ES-I3 (cell line): ENCODE measurements at regions not wholly inside any gene's neighbourhood (a gene's known extent, or its start where the extent isn't known, plus 50 kb on each side); places are given as distances from the start of the nearest gene placed in this dataset.

Experiments used
- H3K36me3 ChIP-seq: 2 replicates; pipeline ENCODE4 v1.6.1; 2013; ENCODE audit warnings: mild to moderate bottlenecking, low read length, control low read depth, moderate library complexity; ENCODE audit not compliant: insufficient read depth
- H3K4me1 ChIP-seq: 2 replicates; pipeline ENCODE4 v1.6.1; 2013; ENCODE audit warnings: mild to moderate bottlenecking, control low read depth, low read length; ENCODE audit not compliant: insufficient read depth
- H3K9ac ChIP-seq: 2 replicates; pipeline ENCODE4 v1.6.1; 2013; ENCODE audit warnings: low read depth, mild to moderate bottlenecking, low read length, moderate library complexity
- H3K9me3 ChIP-seq: 2 replicates; pipeline ENCODE4 v1.6.1; 2013; ENCODE audit warnings: mild to moderate bottlenecking, low read length, moderate library complexity; ENCODE audit not compliant: control insufficient read depth, insufficient read depth

DNA sequence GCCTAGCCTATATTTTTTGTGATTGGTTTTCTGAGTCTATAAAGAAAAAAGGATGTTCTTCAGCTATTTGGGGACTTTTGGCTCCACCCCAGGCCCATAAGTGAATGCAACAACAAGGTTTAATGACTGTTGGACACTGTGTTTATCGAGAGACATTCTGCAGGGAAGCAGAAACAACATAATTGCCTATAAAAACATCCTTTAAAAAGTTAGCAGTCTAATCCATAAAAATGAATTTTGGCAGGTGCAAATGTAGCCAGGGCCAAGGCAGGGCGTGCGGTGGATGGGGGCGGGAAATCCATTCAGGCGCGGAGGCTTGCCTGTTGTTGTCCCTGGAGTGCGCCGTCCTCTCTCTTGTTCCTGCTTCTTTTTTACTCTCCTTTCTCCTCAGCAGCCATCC, 99.3 kb downstream of the PAX1 start:
- Histone ChIP-seq H3K36me3 (no peaks in the 10 kb centered on the region), H3K4me1 (no peaks in the 10 kb centered on the region), H3K9me3 (no peaks in the 10 kb centered on the region), H3K9ac (no peak overlapping the region)

GRCh38 chr20:21801193-21801592, 95.7 kb downstream of the PAX1 start:
- H3K36me3 ChIP-seq: no peaks in the 10 kb centered on the region
- no peaks in the 10 kb centered on the region for H3K4me1 ChIP-seq
- no peak overlapping the region for H3K9ac ChIP-seq
- no peaks in the 10 kb centered on the region for H3K9me3 ChIP-seq

DNA sequence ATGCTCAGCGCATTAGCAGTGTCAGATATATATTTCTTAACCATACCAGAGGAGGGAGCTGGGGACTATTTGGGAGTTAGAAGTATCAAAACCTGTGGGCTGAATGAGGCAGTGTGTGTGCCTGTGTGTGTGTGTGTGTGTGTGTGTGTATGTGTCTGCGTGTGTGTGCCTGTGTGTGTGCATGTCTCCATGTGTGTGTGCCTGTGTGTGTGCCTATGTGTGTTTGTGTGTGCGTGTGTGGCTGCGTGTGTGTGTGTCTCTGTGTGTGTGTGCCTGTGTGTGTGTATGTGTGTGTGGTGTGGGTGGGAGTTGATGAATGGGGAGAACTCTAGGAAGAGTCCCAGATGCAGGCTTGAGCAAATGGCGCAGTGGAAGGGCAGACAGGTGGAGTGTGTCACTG, 92.9 kb downstream of the PAX1 start:
- H3K9ac ChIP-seq: no peak overlapping the region
- H3K4me1 ChIP-seq: no peaks in the 10 kb centered on the region
- no peaks in the 10 kb centered on the region for H3K9me3 ChIP-seq
- H3K36me3 ChIP-seq: no peaks in the 10 kb centered on the region

DNA sequence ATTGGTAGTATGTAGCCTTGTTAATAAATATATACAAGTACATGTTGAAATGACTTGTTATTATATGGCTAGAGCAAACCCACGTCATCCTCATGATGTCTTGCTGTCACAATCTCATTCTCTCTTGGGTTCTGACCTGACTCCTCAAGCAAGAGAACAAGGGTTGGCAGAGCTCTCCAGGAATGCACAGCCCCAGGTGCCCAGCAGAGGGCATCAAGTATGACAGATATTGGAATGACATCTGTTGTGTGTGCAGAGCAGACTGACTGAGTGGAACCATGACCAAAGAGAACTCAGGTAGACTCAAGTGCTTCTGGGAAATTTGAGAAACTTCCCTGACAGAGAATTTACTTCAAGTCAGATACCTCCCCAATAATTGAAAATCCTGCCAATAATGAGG, 90.6 kb downstream of the PAX1 start:
- Histone ChIP-seq H3K9me3 (no peaks in the 10 kb centered on the region), H3K4me1 (no peaks in the 10 kb centered on the region), H3K9ac (no peak overlapping the region), H3K36me3 (no peaks in the 10 kb centered on the region)

DNA sequence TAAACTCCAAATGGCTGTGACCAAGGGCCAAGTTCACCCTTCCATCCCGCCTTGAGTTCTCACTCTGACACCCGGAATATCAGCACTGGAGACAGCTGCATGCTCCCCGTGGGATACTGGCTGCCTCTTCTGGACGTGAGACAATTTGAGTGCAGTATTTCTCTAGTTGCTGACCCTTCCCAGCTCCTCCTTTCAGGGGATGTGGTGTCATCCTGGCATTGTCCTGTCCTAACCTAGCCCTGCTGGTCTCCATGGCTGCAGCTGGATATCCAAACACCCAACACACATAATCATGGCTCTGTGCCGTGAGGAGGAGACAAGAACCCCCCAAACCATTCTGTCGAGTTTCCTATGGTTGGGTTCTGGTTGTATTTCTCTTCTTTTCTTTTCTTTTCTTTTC, 82.6 kb downstream of the PAX1 start:
- Histone ChIP-seq H3K9ac (no peak overlapping the region), H3K4me1 (no peaks in the 10 kb centered on the region), H3K36me3 (no peaks in the 10 kb centered on the region), H3K9me3 (no peaks in the 10 kb centered on the region; the same call in none of the 2 replicates)

DNA sequence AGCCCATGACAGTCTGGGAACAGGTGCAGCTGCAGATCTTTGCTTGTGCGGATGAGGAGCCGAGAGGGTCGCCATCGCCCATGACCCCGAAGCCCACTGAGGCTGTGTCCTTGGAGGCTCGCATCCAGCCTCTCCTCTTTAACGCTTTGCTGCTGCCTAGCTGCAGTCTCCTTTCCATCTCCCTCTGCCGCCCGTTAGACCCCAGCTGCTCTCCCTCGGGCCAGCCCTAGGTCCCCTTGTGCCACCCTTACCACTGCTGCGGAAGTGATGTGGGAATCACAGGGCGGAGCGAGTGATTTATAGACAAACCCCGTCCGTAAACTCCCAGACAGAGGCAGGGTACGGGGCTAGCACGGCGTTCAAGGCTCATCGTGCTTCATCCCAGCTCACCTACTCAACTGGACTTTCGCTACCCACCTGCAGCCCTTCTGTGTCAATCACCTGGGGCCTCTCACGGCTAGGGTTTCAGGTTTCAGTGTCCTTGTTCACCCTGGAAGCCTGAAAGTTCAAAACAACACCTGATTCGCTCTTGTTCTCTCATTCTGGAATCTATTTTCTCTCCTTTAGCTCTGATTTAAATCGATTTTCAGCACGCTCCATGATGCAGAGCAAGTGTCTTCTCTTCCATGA, 76.1 kb downstream of the PAX1 start:
- Histone ChIP-seq H3K4me1 (no peaks in the 10 kb centered on the region), H3K9ac (no peak overlapping the region), H3K9me3 (no peaks in the 10 kb centered on the region; the same call in none of the 2 replicates), H3K36me3 (no peaks in the 10 kb centered on the region)

DNA sequence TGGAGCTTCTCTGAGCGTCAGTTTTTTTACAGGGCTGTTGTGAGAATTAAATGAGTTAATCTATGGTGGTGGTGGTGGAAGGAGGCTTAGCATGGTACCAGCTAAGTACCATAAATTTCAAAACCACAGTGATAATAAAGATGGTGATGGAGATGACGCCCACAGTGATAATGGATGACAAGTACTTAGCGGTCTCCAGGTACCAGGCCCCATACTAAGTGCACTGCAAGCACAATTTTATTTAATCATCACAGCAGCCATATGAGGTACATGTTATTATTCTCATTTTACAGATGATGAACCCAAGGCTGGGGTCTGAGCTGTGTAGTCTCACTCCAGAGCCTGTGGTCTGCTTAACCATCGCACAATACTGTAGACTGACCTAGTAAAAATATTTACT, 75.1 kb downstream of the PAX1 start:
- Histone ChIP-seq H3K9ac (no peak overlapping the region), H3K9me3 (no peaks in the 10 kb centered on the region; the same call in 1 of the 2 replicates), H3K36me3 (no peaks in the 10 kb centered on the region), H3K4me1 (no peaks in the 10 kb centered on the region)
